Upper lobe of left lung (tissue), 4 donors: ENCODE measurements at regions not wholly inside any gene's neighbourhood (a gene's known extent, or its start where the extent isn't known, plus 50 kb on each side); places are given as distances from the start of the nearest gene placed in this dataset.

Experiments used
- POLR2A ChIP-seq, 4 donors: fragments of 450-650 bp; IDR thresholded peaks; one replicate each; pipeline ENCODE4 v1.5.1; 2016 to 2017; ENCODE audit warnings: antibody characterized with exemption in 4 of 4, mild to moderate bottlenecking in 2 of 4
- POLR2AphosphoS5 ChIP-seq, 2 donors: sonication (generic); formaldehyde crosslinking; IDR thresholded peaks; one replicate each; pipeline ENCODE4 v1.5.1; 2017; ENCODE audit warnings: antibody characterized with exemption in 2 of 2

DNA sequence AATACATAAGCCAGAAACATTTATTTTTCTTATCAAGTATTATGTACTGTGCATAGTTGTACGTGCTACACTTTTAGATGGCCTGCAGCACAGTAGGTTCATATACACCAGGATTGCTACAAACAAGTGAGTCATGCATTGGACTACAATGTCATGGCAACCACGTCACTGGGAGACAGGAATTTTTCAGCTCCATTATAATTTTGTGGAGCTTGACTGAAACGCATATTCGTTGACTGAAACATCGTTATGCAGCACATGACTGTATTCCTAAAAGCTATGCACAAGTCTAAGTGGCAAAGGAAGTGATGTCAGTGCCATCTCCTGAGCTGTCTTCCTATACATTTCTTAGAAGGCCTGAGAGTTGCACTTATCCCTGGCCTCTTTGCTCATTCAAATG lies 871.8 kb downstream of the IPMK start:
- TF ChIP-seq POLR2AphosphoS5 (IDR thresholded peaks at IDR 0.05) (no peak), POLR2A (IDR thresholded peaks at IDR 0.05) (no peak)
